ENCODE measurements at regions not wholly inside any gene's neighbourhood (a gene's known extent, or its start where the extent isn't known, plus 50 kb on each side); places are given as distances from the start of the nearest gene placed in this dataset.

- Histone ChIP-seq H3K36me3 (ENCODE audit: insufficient read depth) (no peaks in the 10 kb centered on the region), H3K4me1 (ENCODE audit: low read depth, poor library complexity, severe bottlenecking) (no peaks in the 10 kb centered on the region), H3K9ac (no peak overlapping the region), H2AFZ (ENCODE audit: low read depth) (no peak overlapping the region), H4K20me1 (ENCODE audit: insufficient read depth) (no peaks in the 10 kb centered on the region), H3K79me2 (ENCODE audit: insufficient read depth, low read depth) (no peaks in the 10 kb centered on the region), H3K27ac (no peak overlapping the region), H3K4me2 (no peak overlapping the region), H3K4me3 (IDR thresholded peaks at IDR 0.05; ENCODE audit: insufficient read depth, low read depth, low read length) (no peak overlapping the region), H3K27me3 (ENCODE audit: insufficient read depth, low read depth) (no peaks in the 10 kb centered on the region)
- TF ChIP-seq, protein P1, sequence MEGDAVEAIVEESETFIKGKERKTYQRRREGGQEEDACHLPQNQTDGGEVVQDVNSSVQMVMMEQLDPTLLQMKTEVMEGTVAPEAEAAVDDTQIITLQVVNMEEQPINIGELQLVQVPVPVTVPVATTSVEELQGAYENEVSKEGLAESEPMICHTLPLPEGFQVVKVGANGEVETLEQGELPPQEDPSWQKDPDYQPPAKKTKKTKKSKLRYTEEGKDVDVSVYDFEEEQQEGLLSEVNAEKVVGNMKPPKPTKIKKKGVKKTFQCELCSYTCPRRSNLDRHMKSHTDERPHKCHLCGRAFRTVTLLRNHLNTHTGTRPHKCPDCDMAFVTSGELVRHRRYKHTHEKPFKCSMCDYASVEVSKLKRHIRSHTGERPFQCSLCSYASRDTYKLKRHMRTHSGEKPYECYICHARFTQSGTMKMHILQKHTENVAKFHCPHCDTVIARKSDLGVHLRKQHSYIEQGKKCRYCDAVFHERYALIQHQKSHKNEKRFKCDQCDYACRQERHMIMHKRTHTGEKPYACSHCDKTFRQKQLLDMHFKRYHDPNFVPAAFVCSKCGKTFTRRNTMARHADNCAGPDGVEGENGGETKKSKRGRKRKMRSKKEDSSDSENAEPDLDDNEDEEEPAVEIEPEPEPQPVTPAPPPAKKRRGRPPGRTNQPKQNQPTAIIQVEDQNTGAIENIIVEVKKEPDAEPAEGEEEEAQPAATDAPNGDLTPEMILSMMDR (conservative IDR thresholded peaks at IDR 0.05; ENCODE audit: low read depth, low read length), result no peak
These were observed 256.9 kb upstream of the TUSC1 start for GRCh38 chr9:25935188-25935587.

DNA sequence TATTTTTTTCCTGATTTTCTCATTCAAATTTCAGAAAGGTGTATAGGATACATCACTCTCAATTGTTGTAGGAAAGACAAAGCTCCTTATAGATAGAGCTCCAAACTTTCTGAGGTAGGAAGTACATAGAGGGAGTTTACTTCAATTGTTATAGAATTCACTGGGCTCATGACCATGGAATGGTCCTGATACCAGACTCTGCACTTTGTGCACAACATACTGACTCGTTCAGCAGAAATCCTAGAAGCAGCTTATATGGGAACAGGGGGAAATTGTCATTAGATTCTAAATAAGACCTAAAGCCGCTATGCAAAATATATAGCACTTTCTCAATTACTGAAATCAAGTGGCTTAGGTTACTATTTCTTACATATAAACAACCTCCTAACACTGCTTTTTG is 240.5 kb upstream of the TUSC1 start:
- Histone ChIP-seq H3K79me2 (ENCODE audit: insufficient read depth, low read depth) (no peaks in the 10 kb centered on the region), H3K4me3 (IDR thresholded peaks at IDR 0.05; ENCODE audit: insufficient read depth, low read depth, low read length) (no peak overlapping the region), H3K9ac (no peak overlapping the region), H3K27me3 (ENCODE audit: insufficient read depth, low read depth) (no peaks in the 10 kb centered on the region), H3K4me1 (ENCODE audit: low read depth, poor library complexity, severe bottlenecking) (no peaks in the 10 kb centered on the region), H4K20me1 (ENCODE audit: insufficient read depth) (no peaks in the 10 kb centered on the region), H2AFZ (ENCODE audit: low read depth) (no peak overlapping the region), H3K4me2 (no peak overlapping the region), H3K36me3 (ENCODE audit: insufficient read depth) (no peaks in the 10 kb centered on the region), H3K27ac (no peak overlapping the region)
- TF ChIP-seq, protein P1 (conservative IDR thresholded peaks at IDR 0.05; ENCODE audit: low read depth, low read length), result no peak

GRCh38 chr9:25917731-25918362 is 239.6 kb upstream of the TUSC1 start:
- Histone ChIP-seq H3K27me3 (ENCODE audit: insufficient read depth, low read depth) (no peaks in the 10 kb centered on the region), H2AFZ (ENCODE audit: low read depth) (no peak overlapping the region), H3K4me2 (no peak overlapping the region), H3K36me3 (ENCODE audit: insufficient read depth) (no peaks in the 10 kb centered on the region), H3K27ac (no peak overlapping the region), H4K20me1 (ENCODE audit: insufficient read depth) (no peaks in the 10 kb centered on the region), H3K4me1 (ENCODE audit: low read depth, poor library complexity, severe bottlenecking) (no peaks in the 10 kb centered on the region), H3K79me2 (ENCODE audit: insufficient read depth, low read depth) (no peaks in the 10 kb centered on the region), H3K4me3 (IDR thresholded peaks at IDR 0.05; ENCODE audit: insufficient read depth, low read depth, low read length) (no peak overlapping the region), H3K9ac (no peak overlapping the region)
- TF ChIP-seq, protein P1 (conservative IDR thresholded peaks at IDR 0.05; ENCODE audit: low read depth, low read length), result no peak

DNA sequence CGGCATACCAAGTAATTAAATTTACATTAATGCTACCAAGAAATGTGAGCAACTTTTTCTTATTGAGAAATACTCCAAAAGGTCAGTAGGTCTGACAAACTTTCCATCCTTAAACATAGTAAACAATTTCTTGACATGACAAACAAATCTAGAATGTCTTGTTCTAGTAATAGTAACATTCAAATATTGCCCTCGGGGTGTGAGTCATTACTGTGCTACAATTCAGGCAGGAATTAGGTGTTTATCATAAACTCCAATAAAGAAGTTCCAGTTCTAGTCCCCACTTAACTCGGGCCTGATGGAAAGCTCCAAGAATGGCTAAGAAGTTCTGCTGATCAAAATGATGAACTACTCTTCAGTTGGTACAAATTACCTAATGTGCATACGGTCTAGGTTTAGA is 235.6 kb upstream of the TUSC1 start:
- H3K4me3 ChIP-seq (IDR thresholded peaks at IDR 0.05; ENCODE audit: insufficient read depth, low read depth, low read length), result no peak overlapping the region
- H3K4me1 ChIP-seq (ENCODE audit: low read depth, poor library complexity, severe bottlenecking), result no peaks in the 10 kb centered on the region
- H3K27ac ChIP-seq, result no peak overlapping the region
- TF ChIP-seq, protein P1 (conservative IDR thresholded peaks at IDR 0.05; ENCODE audit: low read depth, low read length), result no peak
- H3K27me3 ChIP-seq (ENCODE audit: insufficient read depth, low read depth), result no peaks in the 10 kb centered on the region
- no peak overlapping the region for H3K9ac ChIP-seq
- H3K36me3 ChIP-seq (ENCODE audit: insufficient read depth), result no peaks in the 10 kb centered on the region
- no peaks in the 10 kb centered on the region for H3K79me2 ChIP-seq (ENCODE audit: insufficient read depth, low read depth)
- no peak overlapping the region for H3K4me2 ChIP-seq
- H4K20me1 ChIP-seq (ENCODE audit: insufficient read depth), result no peaks in the 10 kb centered on the region
- no peak overlapping the region for H2AFZ ChIP-seq (ENCODE audit: low read depth)

Measured in KMS-11 (cell line).